ENCODE measurements at regions not wholly inside any gene's neighbourhood (a gene's known extent, or its start where the extent isn't known, plus 50 kb on each side); places are given as distances from the start of the nearest gene placed in this dataset.

DNA sequence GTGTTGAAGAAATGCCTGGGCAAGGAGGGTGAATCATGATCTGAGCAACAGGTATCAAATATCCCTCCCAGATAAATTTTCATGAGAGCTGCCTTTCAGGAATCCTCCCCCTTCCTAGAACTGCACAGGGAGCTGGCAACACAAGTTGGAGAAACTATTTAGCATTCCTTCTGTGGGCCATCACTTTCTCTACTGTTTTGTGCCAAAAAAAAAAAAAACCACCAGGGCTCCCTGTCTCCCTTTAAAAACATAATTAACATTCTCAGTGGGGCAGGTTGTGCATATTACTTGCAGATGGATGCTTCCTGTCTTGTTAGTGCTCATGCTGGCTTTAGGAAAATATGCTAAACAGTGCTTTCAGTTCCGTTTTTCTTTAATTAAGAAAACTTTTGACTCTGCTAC is 234.9 kb upstream of the LMCD1 start:
- TF ChIP-seq, protein P1, sequence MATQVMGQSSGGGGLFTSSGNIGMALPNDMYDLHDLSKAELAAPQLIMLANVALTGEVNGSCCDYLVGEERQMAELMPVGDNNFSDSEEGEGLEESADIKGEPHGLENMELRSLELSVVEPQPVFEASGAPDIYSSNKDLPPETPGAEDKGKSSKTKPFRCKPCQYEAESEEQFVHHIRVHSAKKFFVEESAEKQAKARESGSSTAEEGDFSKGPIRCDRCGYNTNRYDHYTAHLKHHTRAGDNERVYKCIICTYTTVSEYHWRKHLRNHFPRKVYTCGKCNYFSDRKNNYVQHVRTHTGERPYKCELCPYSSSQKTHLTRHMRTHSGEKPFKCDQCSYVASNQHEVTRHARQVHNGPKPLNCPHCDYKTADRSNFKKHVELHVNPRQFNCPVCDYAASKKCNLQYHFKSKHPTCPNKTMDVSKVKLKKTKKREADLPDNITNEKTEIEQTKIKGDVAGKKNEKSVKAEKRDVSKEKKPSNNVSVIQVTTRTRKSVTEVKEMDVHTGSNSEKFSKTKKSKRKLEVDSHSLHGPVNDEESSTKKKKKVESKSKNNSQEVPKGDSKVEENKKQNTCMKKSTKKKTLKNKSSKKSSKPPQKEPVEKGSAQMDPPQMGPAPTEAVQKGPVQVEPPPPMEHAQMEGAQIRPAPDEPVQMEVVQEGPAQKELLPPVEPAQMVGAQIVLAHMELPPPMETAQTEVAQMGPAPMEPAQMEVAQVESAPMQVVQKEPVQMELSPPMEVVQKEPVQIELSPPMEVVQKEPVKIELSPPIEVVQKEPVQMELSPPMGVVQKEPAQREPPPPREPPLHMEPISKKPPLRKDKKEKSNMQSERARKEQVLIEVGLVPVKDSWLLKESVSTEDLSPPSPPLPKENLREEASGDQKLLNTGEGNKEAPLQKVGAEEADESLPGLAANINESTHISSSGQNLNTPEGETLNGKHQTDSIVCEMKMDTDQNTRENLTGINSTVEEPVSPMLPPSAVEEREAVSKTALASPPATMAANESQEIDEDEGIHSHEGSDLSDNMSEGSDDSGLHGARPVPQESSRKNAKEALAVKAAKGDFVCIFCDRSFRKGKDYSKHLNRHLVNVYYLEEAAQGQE (IDR thresholded peaks at IDR 0.05) = no peak
- TF ChIP-seq, protein P2, sequence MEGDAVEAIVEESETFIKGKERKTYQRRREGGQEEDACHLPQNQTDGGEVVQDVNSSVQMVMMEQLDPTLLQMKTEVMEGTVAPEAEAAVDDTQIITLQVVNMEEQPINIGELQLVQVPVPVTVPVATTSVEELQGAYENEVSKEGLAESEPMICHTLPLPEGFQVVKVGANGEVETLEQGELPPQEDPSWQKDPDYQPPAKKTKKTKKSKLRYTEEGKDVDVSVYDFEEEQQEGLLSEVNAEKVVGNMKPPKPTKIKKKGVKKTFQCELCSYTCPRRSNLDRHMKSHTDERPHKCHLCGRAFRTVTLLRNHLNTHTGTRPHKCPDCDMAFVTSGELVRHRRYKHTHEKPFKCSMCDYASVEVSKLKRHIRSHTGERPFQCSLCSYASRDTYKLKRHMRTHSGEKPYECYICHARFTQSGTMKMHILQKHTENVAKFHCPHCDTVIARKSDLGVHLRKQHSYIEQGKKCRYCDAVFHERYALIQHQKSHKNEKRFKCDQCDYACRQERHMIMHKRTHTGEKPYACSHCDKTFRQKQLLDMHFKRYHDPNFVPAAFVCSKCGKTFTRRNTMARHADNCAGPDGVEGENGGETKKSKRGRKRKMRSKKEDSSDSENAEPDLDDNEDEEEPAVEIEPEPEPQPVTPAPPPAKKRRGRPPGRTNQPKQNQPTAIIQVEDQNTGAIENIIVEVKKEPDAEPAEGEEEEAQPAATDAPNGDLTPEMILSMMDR (IDR thresholded peaks at IDR 0.05; ENCODE audit: low read depth, low read length, missing input control) = no peak
- TF ChIP-seq JUND (IDR thresholded peaks at IDR 0.05) (no peak), RAD21 (IDR thresholded peaks at IDR 0.05) (no peak), EGR1 (IDR thresholded peaks at IDR 0.05; ENCODE audit: low read depth in 2 of 2) (no peak), TAF1 (conservative IDR thresholded peaks at IDR 0.05) (no peak), YY1 (IDR thresholded peaks at IDR 0.05) (no peak)
- TF ChIP-seq, protein P3, sequence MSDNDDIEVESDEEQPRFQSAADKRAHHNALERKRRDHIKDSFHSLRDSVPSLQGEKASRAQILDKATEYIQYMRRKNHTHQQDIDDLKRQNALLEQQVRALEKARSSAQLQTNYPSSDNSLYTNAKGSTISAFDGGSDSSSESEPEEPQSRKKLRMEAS (IDR thresholded peaks at IDR 0.05) = no peak
- TF ChIP-seq, protein P4, sequence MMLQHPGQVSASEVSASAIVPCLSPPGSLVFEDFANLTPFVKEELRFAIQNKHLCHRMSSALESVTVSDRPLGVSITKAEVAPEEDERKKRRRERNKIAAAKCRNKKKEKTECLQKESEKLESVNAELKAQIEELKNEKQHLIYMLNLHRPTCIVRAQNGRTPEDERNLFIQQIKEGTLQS (IDR thresholded peaks at IDR 0.05) = no peak
